WTC11 (cell line): ENCODE measurements at regions not wholly inside any gene's neighbourhood (a gene's known extent, or its start where the extent isn't known, plus 50 kb on each side); places are given as distances from the start of the nearest gene placed in this dataset.

Source experiments
- ATAC-seq: fragments of 200-7000 bp; cut with Tn5 transposase; 2 replicates; pipeline ENCODE4 v1.10.0; 2021; ENCODE audit warnings: mild to moderate bottlenecking, moderate library complexity
- CTCF ChIA-PET: fragments of 300-600 bp; sonication (Branson Sonifier 250); formaldehyde crosslinking; loops from one replicate; lab custom pipeline; 2021; ENCODE audit warnings: antibody characterized with exemption; lab: Charles Lee
- POLR2A ChIA-PET: fragments of 350-600 bp; sonication (Branson Sonifier 250); formaldehyde crosslinking; loops from one replicate; lab custom pipeline; 2021; ENCODE audit warnings: antibody characterized with exemption; lab: Charles Lee
- DNase-seq: peaks from one replicate; pipeline ENCODE4 v3.0.0; 2021; ENCODE audit warnings: low spot score
- H3K27ac Mint-ChIP-seq: 2 replicates; pipeline ENCODE4 v1.8.0; 2021; ENCODE audit warnings: mixed read lengths
- H3K27me3 Mint-ChIP-seq: 2 replicates; pipeline ENCODE4 v1.8.0; 2021; ENCODE audit warnings: low read depth, mild to moderate bottlenecking, moderate library complexity, mixed read lengths
- H3K36me3 Mint-ChIP-seq: 2 replicates; pipeline ENCODE4 v1.8.0; 2021; ENCODE audit warnings: mixed read lengths
- H3K4me1 Mint-ChIP-seq: 2 replicates; pipeline ENCODE4 v1.8.0; 2022; ENCODE audit warnings: mixed read lengths
- H3K4me3 Mint-ChIP-seq: 2 replicates; pipeline ENCODE4 v1.8.0; 2021; ENCODE audit warnings: mild to moderate bottlenecking, moderate library complexity, mixed read lengths
- H3K9me3 Mint-ChIP-seq: 2 replicates; pipeline ENCODE4 v1.8.0; 2021; ENCODE audit warnings: mixed read lengths
- CBFB ChIP-seq: sonication (generic); formaldehyde crosslinking; IDR thresholded peaks from 2 replicates; pipeline ENCODE4 v1.8.1; 2022; ENCODE audit warnings: mild to moderate bottlenecking, low read depth, missing genetic modification reagents
- E2F4 ChIP-seq: sonication (generic); formaldehyde crosslinking; IDR thresholded peaks from 2 replicates; pipeline ENCODE4 v1.8.1; 2022; ENCODE audit warnings: low read depth, mild to moderate bottlenecking, moderate library complexity, missing genetic modification reagents, borderline replicate concordance
- ETV6 ChIP-seq: sonication (generic); formaldehyde crosslinking; IDR thresholded peaks from 2 replicates; pipeline ENCODE4 v1.8.1; 2022; ENCODE audit warnings: mild to moderate bottlenecking, missing genetic modification reagents
- GABPB1 ChIP-seq: sonication (generic); formaldehyde crosslinking; IDR thresholded peaks from 2 replicates; pipeline ENCODE4 v1.8.1; 2023; ENCODE audit warnings: mild to moderate bottlenecking, missing genetic modification reagents
- JAZF1 ChIP-seq: fragments of 250-450 bp; sonication (Bioruptor Pico); IDR thresholded peaks from 2 replicates; pipeline ENCODE4 v1.9.0; 2021; ENCODE audit warnings: moderate library complexity, mild to moderate bottlenecking, inconsistent platforms
- KAT7 ChIP-seq: sonication (generic); formaldehyde crosslinking; IDR thresholded peaks from 2 replicates; pipeline ENCODE4 v1.8.1; 2023; ENCODE audit warnings: missing genetic modification reagents, mild to moderate bottlenecking, borderline replicate concordance
- MAX ChIP-seq: sonication (generic); formaldehyde crosslinking; IDR thresholded peaks from 2 replicates; pipeline ENCODE4 v1.8.0; 2022; ENCODE audit warnings: mild to moderate bottlenecking, missing genetic modification reagents
- NFATC4 ChIP-seq: fragments of 250-450 bp; sonication (Bioruptor Pico); IDR thresholded peaks from 2 replicates; pipeline ENCODE4 v1.9.0; 2021; ENCODE audit warnings: mild to moderate bottlenecking
- NFYB ChIP-seq: sonication (generic); formaldehyde crosslinking; conservative IDR thresholded peaks from 2 replicates; pipeline ENCODE4 v1.8.0; 2022; ENCODE audit warnings: low read depth, missing genetic modification reagents
- NR2C2 ChIP-seq: sonication (generic); formaldehyde crosslinking; IDR thresholded peaks from 2 replicates; pipeline ENCODE4 v1.8.0; 2022; ENCODE audit warnings: mild to moderate bottlenecking, missing genetic modification reagents
- PRDM15 ChIP-seq: sonication (generic); formaldehyde crosslinking; IDR thresholded peaks from 2 replicates; pipeline ENCODE4 v1.8.0; 2022; ENCODE audit warnings: missing genetic modification reagents
- RORB ChIP-seq: fragments of 250-450 bp; sonication (Bioruptor Pico); IDR thresholded peaks from 2 replicates; pipeline ENCODE4 v1.9.0; 2021; ENCODE audit warnings: mild to moderate bottlenecking
- TEAD1 ChIP-seq: sonication (generic); formaldehyde crosslinking; IDR thresholded peaks from 2 replicates; pipeline ENCODE4 v1.8.0; 2022; ENCODE audit warnings: mild to moderate bottlenecking, missing genetic modification reagents
- USF2 ChIP-seq: sonication (generic); formaldehyde crosslinking; IDR thresholded peaks from 2 replicates; pipeline ENCODE4 v1.8.1; 2023; ENCODE audit warnings: mild to moderate bottlenecking, missing genetic modification reagents, moderate library complexity
- ZBTB21 ChIP-seq: sonication (generic); formaldehyde crosslinking; IDR thresholded peaks from 2 replicates; pipeline ENCODE4 v1.8.1; 2023; ENCODE audit warnings: mild to moderate bottlenecking, missing genetic modification reagents, borderline replicate concordance
- ZNF121 ChIP-seq: sonication (generic); formaldehyde crosslinking; IDR thresholded peaks from 2 replicates; pipeline ENCODE4 v1.8.0; 2023; ENCODE audit warnings: missing genetic modification reagents
- ZNF219 ChIP-seq: sonication (generic); formaldehyde crosslinking; IDR thresholded peaks from 2 replicates; pipeline ENCODE4 v1.8.0; 2023; ENCODE audit warnings: missing genetic modification reagents, mild to moderate bottlenecking, borderline replicate concordance
- ZNF281 ChIP-seq: sonication (generic); formaldehyde crosslinking; IDR thresholded peaks from 2 replicates; pipeline ENCODE4 v1.8.0; 2023; ENCODE audit warnings: mild to moderate bottlenecking, missing genetic modification reagents
- ZNF396 ChIP-seq: fragments of 250-450 bp; sonication (Bioruptor Pico); IDR thresholded peaks from 2 replicates; pipeline ENCODE4 v1.8.0; 2021; ENCODE audit warnings: mild to moderate bottlenecking, moderate library complexity, borderline replicate concordance
- ZNF512 ChIP-seq: sonication (generic); formaldehyde crosslinking; IDR thresholded peaks from 2 replicates; pipeline ENCODE4 v1.8.1; 2022; ENCODE audit warnings: missing genetic modification reagents, borderline replicate concordance
- ZNF532 ChIP-seq: fragments of 250-450 bp; sonication (Bioruptor Pico); IDR thresholded peaks from 2 replicates; pipeline ENCODE4 v1.9.0; 2021; ENCODE audit warnings: mild to moderate bottlenecking, borderline replicate concordance

GRCh38 chr16:58821886-58822285, 87.8 kb upstream of the GOT2 start (continued):
- TF ChIP-seq ZNF532 (CRISPR knock-in tag): no peak

GRCh38 chr16:58820411-58820810, 86.3 kb upstream of the GOT2 start:
- ChIA-PET CTCF (no interaction called here), POLR2A (no interaction called here)
- no peak for DNase-seq
- Mint-ChIP-seq H3K27ac (no peak overlapping the region), H3K36me3 (peaks cover 14% of the 10 kb centered on the region), H3K4me3 (no peak overlapping the region), H3K9me3 (peaks cover 29% of the 10 kb centered on the region), H3K27me3 (no peaks in the 10 kb centered on the region), H3K4me1 (no peaks in the 10 kb centered on the region)
- TF ChIP-seq CBFB (CRISPR knock-in tag) (no peak), KAT7 (CRISPR knock-in tag) (no peak), ZNF121 (CRISPR knock-in tag) (no peak), JAZF1 (CRISPR knock-in tag) (no peak), PRDM15 (CRISPR knock-in tag) (no peak), NFATC4 (CRISPR knock-in tag) (no peak), ZNF396 (CRISPR knock-in tag) (no peak), ETV6 (no peak), MAX (CRISPR knock-in tag) (no peak), ZNF281 (no peak), NR2C2 (no peak), ZBTB21 (CRISPR knock-in tag) (no peak), NFYB (CRISPR knock-in tag) (no peak), ZNF219 (no peak), ZNF512 (CRISPR knock-in tag) (no peak), GABPB1 (CRISPR knock-in tag) (no peak), RORB (CRISPR knock-in tag) (no peak), E2F4 (CRISPR knock-in tag) (no peak), TEAD1 (no peak), USF2 (CRISPR knock-in tag) (no peak)
- ATAC-seq: no peak
